ENCODE measurements at regions not wholly inside any gene's neighbourhood (a gene's known extent, or its start where the extent isn't known, plus 50 kb on each side); places are given as distances from the start of the nearest gene placed in this dataset.

GRCh38 chr18:51248685-51249084 is 51.2 kb upstream of the MEX3C start:
- Histone ChIP-seq H3K4me3 (no peak overlapping the region), H3K27me3 (peaks cover 0 to 6% (median 0%) of the 10 kb centered on the region in 9 donors), H3K4me1 (no peaks in the 10 kb centered on the region), H3K27ac (no peak overlapping the region), H3K9me3 (no peaks in the 10 kb centered on the region), H3K36me3 (no peaks in the 10 kb centered on the region)
- ATAC-seq: no peak
- DNase-seq: no peak
- TF ChIP-seq POLR2A (IDR thresholded peaks at IDR 0.05) (no peak), CTCF (IDR thresholded peaks at IDR 0.05) (no peak)
- intact Hi-C loops (cut with DNase I): loop anchor here in 1 of 10 donors (5.0 kb wide), 1 partner anchor 49 kb away; no protein-coding TSS in a partner anchor
- WGBS, 4 donors: 79 to 91% (median 88%) methylated on average over 2 of the region's 2 CpGs

GRCh38 chr18:51250006-51250405 is 52.5 kb upstream of the MEX3C start:
- H3K27ac ChIP-seq: no peak overlapping the region
- H3K4me3 ChIP-seq: no peak overlapping the region
- H3K27me3 ChIP-seq: peaks cover 0 to 6% (median 0%) of the 10 kb centered on the region in 9 donors
- H3K9me3 ChIP-seq: no peaks in the 10 kb centered on the region
- no peaks in the 10 kb centered on the region for H3K4me1 ChIP-seq
- 43 to 50% (median 49%) methylated on average over 4 of the region's 4 CpGs for WGBS, 4 donors
- H3K36me3 ChIP-seq: no peaks in the 10 kb centered on the region
- ATAC-seq (no peak), DNase-seq (no peak)
- intact Hi-C loops (cut with DNase I): no loop called here
- TF ChIP-seq CTCF (IDR thresholded peaks at IDR 0.05) (no peak), POLR2A (IDR thresholded peaks at IDR 0.05) (no peak)

- 86 to 91% (median 87%) methylated on average over 3 of the region's 3 CpGs for WGBS, 4 donors
- no peak overlapping the region for H3K27ac ChIP-seq
- H3K36me3 ChIP-seq: no peaks in the 10 kb centered on the region
- H3K4me3 ChIP-seq: no peak overlapping the region
- peaks cover 0 to 6% (median 0%) of the 10 kb centered on the region in 9 donors for H3K27me3 ChIP-seq
- ATAC-seq: no peak
- TF ChIP-seq CTCF (IDR thresholded peaks at IDR 0.05) (no peak), POLR2A (IDR thresholded peaks at IDR 0.05) (no peak)
- intact Hi-C loops (cut with DNase I): no loop called here
- no peaks in the 10 kb centered on the region for H3K4me1 ChIP-seq
- H3K9me3 ChIP-seq: no peaks in the 10 kb centered on the region
- no peak for DNase-seq
Measured at GRCh38 chr18:51250458-51251024, 53.1 kb upstream of the MEX3C start.

GRCh38 chr18:51251625-51252024 is 54.1 kb upstream of the MEX3C start:
- Histone ChIP-seq H3K9me3 (no peaks in the 10 kb centered on the region), H3K27me3 (peaks cover 0 to 6% (median 0%) of the 10 kb centered on the region in 9 donors), H3K27ac (no peak overlapping the region), H3K4me1 (no peaks in the 10 kb centered on the region), H3K4me3 (no peak overlapping the region), H3K36me3 (no peaks in the 10 kb centered on the region)
- ATAC-seq: no peak
- DNase-seq: no peak
- intact Hi-C loops (cut with DNase I): no loop called here
- no peak for TF ChIP-seq CTCF (IDR thresholded peaks at IDR 0.05)
- no peak for TF ChIP-seq POLR2A (IDR thresholded peaks at IDR 0.05)

All from heart left ventricle (tissue), 16 donors.